HepG2 (cell line): ENCODE measurements at regions not wholly inside any gene's neighbourhood (a gene's known extent, or its start where the extent isn't known, plus 50 kb on each side); places are given as distances from the start of the nearest gene placed in this dataset.

ENCODE experiments used
- ATAC-seq: fragments of 200-7000 bp; cut with Tn5 transposase; 3 replicates; pipeline ENCODE4 v1.9.1; 2020; ENCODE audit warnings: mild to moderate bottlenecking, moderate library complexity
- BruUV-seq: library from RNA; stranded (reverse); fragments of 400-500 nt; replicated peaks from 2 replicates; lab custom pipeline; 2021; lab: Mats Ljungman, UMichigan
- CTCF ChIA-PET: fragments of 300-600 bp; formaldehyde crosslinking; extraction: SDS; loops from one replicate; lab custom pipeline; 2021; ENCODE audit warnings: low total read pairs, inconsistent platforms, low intra/inter-chr PET ratio; lab: Yijun Ruan, JAX
- POLR2A ChIA-PET: fragments of 350-600 bp; sonication (Branson Sonifier 250); formaldehyde crosslinking; loops from one replicate; lab custom pipeline; 2020; ENCODE audit warnings: antibody characterized with exemption, inconsistent platforms; lab: Yijun Ruan, JAX
- DNase-seq: peaks from one replicate; pipeline ENCODE4 v3.0.0-alpha.2; 2015; ENCODE audit warnings: low spot score
- FAIRE-seq: peaks from 3 replicates; lab custom pipeline; 2011; peaks lifted over from hg19 to GRCh38; lab: Jason Lieb, UNC
- H2AFZ ChIP-seq: one replicate; pipeline ENCODE4 v1.6.1; 2011; ENCODE audit warnings: low read length, inconsistent platforms
- H3K27ac ChIP-seq: fragments of 300-600 bp; 3 replicates; pipeline ENCODE4 v1.8.0; 2011; ENCODE audit warnings: mixed run types, mild to moderate bottlenecking, mixed read lengths, low read length, inconsistent platforms; ENCODE audit not compliant: insufficient read depth; ENCODE audit errors: extremely low read length
- H3K27me3 ChIP-seq, 2 experiments: fragments of 200-600 bp in 1 of 2; 2 replicates in 1 of 2; 3 replicates in 1 of 2; pipeline versions ENCODE4 v1.6.0 to v1.8.0; 2011; ENCODE audit warnings: low read length in 2 of 2, mild to moderate bottlenecking in 2 of 2, moderate library complexity in 2 of 2, inconsistent platforms in 1 of 2; ENCODE audit not compliant: insufficient read depth in 2 of 2, control insufficient read depth in 1 of 2
- H3K36me3 ChIP-seq, 2 experiments: fragments of 200-600 bp in 1 of 2; replicated peaks in 1 of 2; 2 replicates in 1 of 2; 3 replicates in 1 of 2; pipeline versions ENCODE4 v1.5.1 to v1.8.0; 2011; ENCODE audit warnings: low read length in 2 of 2, inconsistent platforms in 1 of 2; ENCODE audit not compliant: insufficient read depth in 2 of 2, control insufficient read depth in 1 of 2
- H3K4me1 ChIP-seq: 2 replicates; pipeline ENCODE4 v1.5.1; 2012; ENCODE audit warnings: low read length, inconsistent platforms; ENCODE audit not compliant: insufficient read depth
- H3K4me2 ChIP-seq: 2 replicates; pipeline ENCODE4 v1.6.0; 2011; ENCODE audit warnings: low read depth, low read length, inconsistent platforms
- H3K4me3 ChIP-seq, 3 experiments: fragments of 200-600 bp in 1 of 3; sonication (generic), shearing (Covaris generic) in 1 of 3; replicated peaks in 1 of 3; 2 replicates each; pipeline ENCODE4 v1.5.1; 2011 to 2016; ENCODE audit warnings: low read length in 3 of 3, inconsistent platforms in 2 of 3, low read depth in 2 of 3, mild to moderate bottlenecking in 2 of 3, control low read depth in 1 of 3, mixed read lengths in 1 of 3; ENCODE audit not compliant: insufficient read depth in 1 of 3
- H3K79me2 ChIP-seq: one replicate; pipeline ENCODE4 v1.6.1; 2011; ENCODE audit warnings: low read length, inconsistent platforms; ENCODE audit not compliant: insufficient read depth
- H3K9ac ChIP-seq: 2 replicates; pipeline ENCODE4 v1.6.0; 2011; ENCODE audit warnings: mild to moderate bottlenecking, low read depth, low read length, inconsistent platforms; ENCODE audit not compliant: insufficient read depth
- H3K9me3 ChIP-seq: 2 replicates; pipeline ENCODE4 v1.5.1; 2012; ENCODE audit warnings: mild to moderate bottlenecking, low read length
- H4K20me1 ChIP-seq: 2 replicates; pipeline ENCODE4 v1.6.0; 2011; ENCODE audit warnings: inconsistent platforms, mild to moderate bottlenecking, low read length, moderate library complexity; ENCODE audit not compliant: insufficient read depth
- KDM1A ChIP-seq: IDR thresholded peaks from 2 replicates; pipeline ENCODE4 v1.6.1; 2016; ENCODE audit warnings: missing compliant biosample characterization
- ZFAT ChIP-seq: sonication (generic); formaldehyde crosslinking; conservative IDR thresholded peaks from 2 replicates; pipeline ENCODE4 v1.8.1; 2023; ENCODE audit warnings: missing genetic modification reagents, inconsistent platforms
- ZNF800 ChIP-seq: sonication (generic); formaldehyde crosslinking; IDR thresholded peaks from 2 replicates; pipeline ENCODE4 v1.4.0; 2020; ENCODE audit warnings: missing genetic modification reagents
- WGBS: methylation state at CpG from one replicate; pipeline ENCODE4 v1.1.6; 2017; ENCODE audit warnings: low lambda C conversion rate; 5-methylcytosine and 5-hydroxymethylcytosine counted together
- in situ Hi-C: cut with HindIII; loops from 2 replicates; pipeline ENCODE4 v1.10.0; 2017; ENCODE audit warnings: low pct_unique_long_range_greater_than_20kb; ENCODE audit not compliant: extremely low pct_ligation_motif_present
- intact Hi-C: fragments of 100-400 bp; cut with micrococcal nuclease; formaldehyde crosslinking; loops from one replicate; pipeline ENCODE4 v1.10.0; 2022; ENCODE audit not compliant: unreplicated experiment
- TF ChIP-seq, protein P1 (sequence below): sonication (generic); formaldehyde crosslinking; IDR thresholded peaks from 2 replicates; pipeline ENCODE4 v1.5.1; 2020; ENCODE audit warnings: mild to moderate bottlenecking, missing genetic modification reagents, borderline replicate concordance
- TF ChIP-seq, protein P2 (sequence below): sonication (generic); formaldehyde crosslinking; IDR thresholded peaks from 2 replicates; pipeline ENCODE4 v1.9.0; 2021; ENCODE audit warnings: mild to moderate bottlenecking, missing genetic modification reagents
- TF ChIP-seq, protein P3 (sequence below): sonication (generic); formaldehyde crosslinking; IDR thresholded peaks from 2 replicates; pipeline ENCODE4 v1.4.0; 2020; ENCODE audit warnings: mild to moderate bottlenecking, low read depth, missing genetic modification reagents

DNA sequence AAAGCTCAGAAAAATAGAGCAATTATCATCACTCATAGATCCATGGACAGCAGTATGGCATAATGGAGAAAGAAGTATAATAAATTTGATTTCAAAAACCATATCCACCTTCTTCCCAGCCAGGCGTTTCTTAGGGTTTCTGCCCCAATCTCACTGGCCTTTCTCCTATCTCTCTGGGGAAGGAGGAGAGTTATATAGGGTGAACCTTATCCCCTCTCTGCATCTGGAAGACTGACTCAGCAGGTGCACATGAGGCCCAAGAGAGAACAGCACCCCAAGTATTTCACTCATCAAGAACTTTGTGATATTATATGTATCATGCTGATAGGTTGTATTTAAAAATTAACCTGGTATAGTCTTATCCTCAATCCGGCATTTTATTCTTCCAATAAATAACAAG lies 318.8 kb upstream of the RASGEF1B start (continued):
- TF ChIP-seq, protein P1, sequence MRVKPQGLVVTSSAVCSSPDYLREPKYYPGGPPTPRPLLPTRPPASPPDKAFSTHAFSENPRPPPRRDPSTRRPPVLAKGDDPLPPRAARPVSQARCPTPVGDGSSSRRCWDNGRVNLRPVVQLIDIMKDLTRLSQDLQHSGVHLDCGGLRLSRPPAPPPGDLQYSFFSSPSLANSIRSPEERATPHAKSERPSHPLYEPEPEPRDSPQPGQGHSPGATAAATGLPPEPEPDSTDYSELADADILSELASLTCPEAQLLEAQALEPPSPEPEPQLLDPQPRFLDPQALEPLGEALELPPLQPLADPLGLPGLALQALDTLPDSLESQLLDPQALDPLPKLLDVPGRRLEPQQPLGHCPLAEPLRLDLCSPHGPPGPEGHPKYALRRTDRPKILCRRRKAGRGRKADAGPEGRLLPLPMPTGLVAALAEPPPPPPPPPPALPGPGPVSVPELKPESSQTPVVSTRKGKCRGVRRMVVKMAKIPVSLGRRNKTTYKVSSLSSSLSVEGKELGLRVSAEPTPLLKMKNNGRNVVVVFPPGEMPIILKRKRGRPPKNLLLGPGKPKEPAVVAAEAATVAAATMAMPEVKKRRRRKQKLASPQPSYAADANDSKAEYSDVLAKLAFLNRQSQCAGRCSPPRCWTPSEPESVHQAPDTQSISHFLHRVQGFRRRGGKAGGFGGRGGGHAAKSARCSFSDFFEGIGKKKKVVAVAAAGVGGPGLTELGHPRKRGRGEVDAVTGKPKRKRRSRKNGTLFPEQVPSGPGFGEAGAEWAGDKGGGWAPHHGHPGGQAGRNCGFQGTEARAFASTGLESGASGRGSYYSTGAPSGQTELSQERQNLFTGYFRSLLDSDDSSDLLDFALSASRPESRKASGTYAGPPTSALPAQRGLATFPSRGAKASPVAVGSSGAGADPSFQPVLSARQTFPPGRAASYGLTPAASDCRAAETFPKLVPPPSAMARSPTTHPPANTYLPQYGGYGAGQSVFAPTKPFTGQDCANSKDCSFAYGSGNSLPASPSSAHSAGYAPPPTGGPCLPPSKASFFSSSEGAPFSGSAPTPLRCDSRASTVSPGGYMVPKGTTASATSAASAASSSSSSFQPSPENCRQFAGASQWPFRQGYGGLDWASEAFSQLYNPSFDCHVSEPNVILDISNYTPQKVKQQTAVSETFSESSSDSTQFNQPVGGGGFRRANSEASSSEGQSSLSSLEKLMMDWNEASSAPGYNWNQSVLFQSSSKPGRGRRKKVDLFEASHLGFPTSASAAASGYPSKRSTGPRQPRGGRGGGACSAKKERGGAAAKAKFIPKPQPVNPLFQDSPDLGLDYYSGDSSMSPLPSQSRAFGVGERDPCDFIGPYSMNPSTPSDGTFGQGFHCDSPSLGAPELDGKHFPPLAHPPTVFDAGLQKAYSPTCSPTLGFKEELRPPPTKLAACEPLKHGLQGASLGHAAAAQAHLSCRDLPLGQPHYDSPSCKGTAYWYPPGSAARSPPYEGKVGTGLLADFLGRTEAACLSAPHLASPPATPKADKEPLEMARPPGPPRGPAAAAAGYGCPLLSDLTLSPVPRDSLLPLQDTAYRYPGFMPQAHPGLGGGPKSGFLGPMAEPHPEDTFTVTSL, result no peak
- no peak for TF ChIP-seq ZNF800 (CRISPR knock-in tag)

DNA sequence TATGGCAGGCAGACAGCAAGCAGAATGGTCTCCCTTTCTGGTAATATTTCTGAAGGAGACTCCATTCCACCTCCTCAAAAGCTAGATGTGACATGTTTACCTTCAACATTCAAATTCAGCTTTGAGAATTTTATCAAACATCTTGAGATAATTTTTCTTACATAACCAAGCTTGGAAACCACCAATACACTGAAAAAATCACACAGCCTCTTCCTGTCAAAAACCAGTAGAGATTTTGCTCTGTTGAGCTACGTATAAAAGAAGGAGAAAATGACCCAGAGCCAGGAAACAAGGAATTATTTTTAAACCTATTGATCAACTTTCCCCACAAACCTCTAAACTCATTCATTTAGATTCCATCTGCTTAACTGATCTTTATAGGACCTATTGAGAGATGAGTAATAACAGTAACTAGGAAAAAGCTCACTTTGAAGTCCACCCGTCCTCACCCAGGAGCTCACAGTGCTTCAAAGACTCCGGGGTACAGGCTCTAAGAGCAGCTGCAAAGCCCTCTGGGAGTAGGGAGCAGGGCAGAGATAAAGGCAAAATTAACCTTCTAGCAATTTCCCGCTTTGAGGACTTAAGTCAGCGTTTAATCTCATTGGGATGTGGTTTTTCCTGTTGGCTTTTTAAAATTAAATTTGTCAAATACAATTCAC lies 318.2 kb upstream of the RASGEF1B start:
- H3K36me3 ChIP-seq, result no peaks in the 10 kb centered on the region
- CTCF ChIA-PET, result no interaction called here
- no peak overlapping the region for H3K4me2 ChIP-seq
- FAIRE-seq (no peak), ATAC-seq (no peak), DNase-seq (no peak)
- H3K27me3 ChIP-seq, result no peaks in the 10 kb centered on the region; a peak in 1 of 5 replicates
- H3K9ac ChIP-seq, result no peak overlapping the region
- intact Hi-C loops (no loop called here), in situ Hi-C loops (no loop called here)
- H3K79me2 ChIP-seq, result no peaks in the 10 kb centered on the region
- H3K4me3 ChIP-seq, result no peak overlapping the region
- POLR2A ChIA-PET, result no interaction called here
- H2AFZ ChIP-seq, result no peak overlapping the region
- H3K9me3 ChIP-seq, result no peaks in the 10 kb centered on the region
- no peaks in the 10 kb centered on the region for H4K20me1 ChIP-seq
- no TSS peak for BruUV-seq
- no peak overlapping the region for H3K27ac ChIP-seq
- no peaks in the 10 kb centered on the region for H3K4me1 ChIP-seq
- WGBS, result 9% methylated on average over 5 of the region's 5 CpGs
- TF ChIP-seq, protein P2, sequence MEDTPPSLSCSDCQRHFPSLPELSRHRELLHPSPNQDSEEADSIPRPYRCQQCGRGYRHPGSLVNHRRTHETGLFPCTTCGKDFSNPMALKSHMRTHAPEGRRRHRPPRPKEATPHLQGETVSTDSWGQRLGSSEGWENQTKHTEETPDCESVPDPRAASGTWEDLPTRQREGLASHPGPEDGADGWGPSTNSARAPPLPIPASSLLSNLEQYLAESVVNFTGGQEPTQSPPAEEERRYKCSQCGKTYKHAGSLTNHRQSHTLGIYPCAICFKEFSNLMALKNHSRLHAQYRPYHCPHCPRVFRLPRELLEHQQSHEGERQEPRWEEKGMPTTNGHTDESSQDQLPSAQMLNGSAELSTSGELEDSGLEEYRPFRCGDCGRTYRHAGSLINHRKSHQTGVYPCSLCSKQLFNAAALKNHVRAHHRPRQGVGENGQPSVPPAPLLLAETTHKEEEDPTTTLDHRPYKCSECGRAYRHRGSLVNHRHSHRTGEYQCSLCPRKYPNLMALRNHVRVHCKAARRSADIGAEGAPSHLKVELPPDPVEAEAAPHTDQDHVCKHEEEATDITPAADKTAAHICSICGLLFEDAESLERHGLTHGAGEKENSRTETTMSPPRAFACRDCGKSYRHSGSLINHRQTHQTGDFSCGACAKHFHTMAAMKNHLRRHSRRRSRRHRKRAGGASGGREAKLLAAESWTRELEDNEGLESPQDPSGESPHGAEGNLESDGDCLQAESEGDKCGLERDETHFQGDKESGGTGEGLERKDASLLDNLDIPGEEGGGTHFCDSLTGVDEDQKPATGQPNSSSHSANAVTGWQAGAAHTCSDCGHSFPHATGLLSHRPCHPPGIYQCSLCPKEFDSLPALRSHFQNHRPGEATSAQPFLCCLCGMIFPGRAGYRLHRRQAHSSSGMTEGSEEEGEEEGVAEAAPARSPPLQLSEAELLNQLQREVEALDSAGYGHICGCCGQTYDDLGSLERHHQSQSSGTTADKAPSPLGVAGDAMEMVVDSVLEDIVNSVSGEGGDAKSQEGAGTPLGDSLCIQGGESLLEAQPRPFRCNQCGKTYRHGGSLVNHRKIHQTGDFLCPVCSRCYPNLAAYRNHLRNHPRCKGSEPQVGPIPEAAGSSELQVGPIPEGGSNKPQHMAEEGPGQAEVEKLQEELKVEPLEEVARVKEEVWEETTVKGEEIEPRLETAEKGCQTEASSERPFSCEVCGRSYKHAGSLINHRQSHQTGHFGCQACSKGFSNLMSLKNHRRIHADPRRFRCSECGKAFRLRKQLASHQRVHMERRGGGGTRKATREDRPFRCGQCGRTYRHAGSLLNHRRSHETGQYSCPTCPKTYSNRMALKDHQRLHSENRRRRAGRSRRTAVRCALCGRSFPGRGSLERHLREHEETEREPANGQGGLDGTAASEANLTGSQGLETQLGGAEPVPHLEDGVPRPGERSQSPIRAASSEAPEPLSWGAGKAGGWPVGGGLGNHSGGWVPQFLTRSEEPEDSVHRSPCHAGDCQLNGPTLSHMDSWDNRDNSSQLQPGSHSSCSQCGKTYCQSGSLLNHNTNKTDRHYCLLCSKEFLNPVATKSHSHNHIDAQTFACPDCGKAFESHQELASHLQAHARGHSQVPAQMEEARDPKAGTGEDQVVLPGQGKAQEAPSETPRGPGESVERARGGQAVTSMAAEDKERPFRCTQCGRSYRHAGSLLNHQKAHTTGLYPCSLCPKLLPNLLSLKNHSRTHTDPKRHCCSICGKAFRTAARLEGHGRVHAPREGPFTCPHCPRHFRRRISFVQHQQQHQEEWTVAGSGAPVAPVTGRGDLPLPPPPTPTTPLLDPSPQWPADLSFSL (CRISPR knock-in tag), result no peak
- TF ChIP-seq ZFAT (CRISPR knock-in tag), result no peak
- TF ChIP-seq, protein P3, sequence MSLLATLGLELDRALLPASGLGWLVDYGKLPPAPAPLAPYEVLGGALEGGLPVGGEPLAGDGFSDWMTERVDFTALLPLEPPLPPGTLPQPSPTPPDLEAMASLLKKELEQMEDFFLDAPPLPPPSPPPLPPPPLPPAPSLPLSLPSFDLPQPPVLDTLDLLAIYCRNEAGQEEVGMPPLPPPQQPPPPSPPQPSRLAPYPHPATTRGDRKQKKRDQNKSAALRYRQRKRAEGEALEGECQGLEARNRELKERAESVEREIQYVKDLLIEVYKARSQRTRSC, result no peak
- no peak for TF ChIP-seq KDM1A
